Nephron progenitor cell (in vitro differentiated cells): ENCODE measurements at regions not wholly inside any gene's neighbourhood (a gene's known extent, or its start where the extent isn't known, plus 50 kb on each side); places are given as distances from the start of the nearest gene placed in this dataset.

Source experiments
- DNase-seq: peaks from one replicate; pipeline ENCODE4 v3.0.0; 2021
- H3K27ac Mint-ChIP-seq: 2 replicates; pipeline ENCODE4 v1.8.0; 2021; ENCODE audit warnings: mild to moderate bottlenecking, moderate library complexity, mixed read lengths
- H3K27me3 Mint-ChIP-seq: 2 replicates; pipeline ENCODE4 v1.8.0; 2021; ENCODE audit warnings: mild to moderate bottlenecking, low read depth, mixed read lengths; ENCODE audit not compliant: poor library complexity
- H3K36me3 Mint-ChIP-seq: 2 replicates; pipeline ENCODE4 v1.8.0; 2021; ENCODE audit warnings: low read depth, mixed read lengths
- H3K4me1 Mint-ChIP-seq: 2 replicates; pipeline ENCODE4 v1.8.0; 2021; ENCODE audit warnings: mixed read lengths
- H3K4me3 Mint-ChIP-seq: 2 replicates; pipeline ENCODE4 v1.8.0; 2021; ENCODE audit warnings: mild to moderate bottlenecking, moderate library complexity, mixed read lengths
- H3K9me3 Mint-ChIP-seq: 2 replicates; pipeline ENCODE4 v1.8.0; 2021; ENCODE audit warnings: mild to moderate bottlenecking, moderate library complexity, mixed read lengths
- TF ChIP-seq, protein P1 (sequence below): fragments of 200-600 bp; sonication (generic); IDR thresholded peaks from 2 replicates; pipeline ENCODE4 v1.5.0; 2021; ENCODE audit warnings: antibody characterized with exemption

DNA sequence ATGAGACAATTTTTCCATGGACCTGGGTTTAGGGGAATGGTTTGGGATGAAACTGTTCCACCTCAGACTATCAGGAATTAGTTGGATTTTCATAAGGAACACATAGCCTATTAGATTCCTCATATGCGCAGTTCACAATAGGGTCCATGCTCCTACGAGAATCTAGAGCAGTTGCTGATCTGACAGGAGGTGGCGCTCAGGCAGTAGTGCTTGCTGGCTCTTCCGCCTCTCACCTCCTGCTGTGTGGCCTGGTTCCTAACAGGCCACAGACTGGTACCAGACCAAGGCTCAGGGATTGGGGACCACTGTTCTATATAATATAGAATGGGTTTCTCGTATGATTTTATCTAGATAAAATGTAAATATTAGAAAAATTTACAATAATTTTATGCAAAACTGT, 338.7 kb downstream of the CPS1 start:
- H3K36me3 Mint-ChIP-seq: no peaks in the 10 kb centered on the region
- H3K27ac Mint-ChIP-seq: no peak overlapping the region

GRCh38 chr2:210899131-210899530, 342.7 kb downstream of the CPS1 start:
- no peak overlapping the region for H3K27ac Mint-ChIP-seq
- no peaks in the 10 kb centered on the region for H3K27me3 Mint-ChIP-seq
- TF ChIP-seq, protein P1, sequence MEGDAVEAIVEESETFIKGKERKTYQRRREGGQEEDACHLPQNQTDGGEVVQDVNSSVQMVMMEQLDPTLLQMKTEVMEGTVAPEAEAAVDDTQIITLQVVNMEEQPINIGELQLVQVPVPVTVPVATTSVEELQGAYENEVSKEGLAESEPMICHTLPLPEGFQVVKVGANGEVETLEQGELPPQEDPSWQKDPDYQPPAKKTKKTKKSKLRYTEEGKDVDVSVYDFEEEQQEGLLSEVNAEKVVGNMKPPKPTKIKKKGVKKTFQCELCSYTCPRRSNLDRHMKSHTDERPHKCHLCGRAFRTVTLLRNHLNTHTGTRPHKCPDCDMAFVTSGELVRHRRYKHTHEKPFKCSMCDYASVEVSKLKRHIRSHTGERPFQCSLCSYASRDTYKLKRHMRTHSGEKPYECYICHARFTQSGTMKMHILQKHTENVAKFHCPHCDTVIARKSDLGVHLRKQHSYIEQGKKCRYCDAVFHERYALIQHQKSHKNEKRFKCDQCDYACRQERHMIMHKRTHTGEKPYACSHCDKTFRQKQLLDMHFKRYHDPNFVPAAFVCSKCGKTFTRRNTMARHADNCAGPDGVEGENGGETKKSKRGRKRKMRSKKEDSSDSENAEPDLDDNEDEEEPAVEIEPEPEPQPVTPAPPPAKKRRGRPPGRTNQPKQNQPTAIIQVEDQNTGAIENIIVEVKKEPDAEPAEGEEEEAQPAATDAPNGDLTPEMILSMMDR: no peak
- DNase-seq: no peak
- H3K4me3 Mint-ChIP-seq: no peak overlapping the region
- H3K9me3 Mint-ChIP-seq: no peaks in the 10 kb centered on the region
- no peaks in the 10 kb centered on the region for H3K4me1 Mint-ChIP-seq
- H3K36me3 Mint-ChIP-seq: no peaks in the 10 kb centered on the region

More for the DNA sequence above, 338.7 kb downstream of the CPS1 start:
- peaks cover 7% of the 10 kb centered on the region for H3K9me3 Mint-ChIP-seq
- no peak overlapping the region for H3K4me3 Mint-ChIP-seq
- no peaks in the 10 kb centered on the region for H3K4me1 Mint-ChIP-seq
- TF ChIP-seq, protein P1: no peak
- peak; percentile 6 for DNase-seq
- H3K27me3 Mint-ChIP-seq: no peaks in the 10 kb centered on the region

DNA sequence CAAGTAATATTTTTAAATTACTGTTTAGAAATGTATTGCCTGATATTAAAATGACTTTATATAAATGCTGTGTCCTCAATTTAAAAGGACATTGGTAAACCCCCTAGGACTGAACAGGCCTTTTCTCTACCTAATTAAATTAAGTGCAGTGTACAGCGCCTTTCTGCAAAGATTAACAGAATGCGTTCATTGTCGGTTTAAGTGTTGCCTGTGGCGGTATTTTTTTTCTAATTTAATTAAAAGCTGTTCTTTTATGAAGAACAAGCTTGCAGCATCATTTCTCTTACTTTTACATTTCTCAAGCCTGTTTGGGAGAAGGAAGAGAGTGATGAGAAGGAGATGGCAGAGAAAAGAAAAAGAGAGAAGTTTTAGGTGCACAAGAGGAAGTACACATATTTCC, 344.9 kb downstream of the CPS1 start:
- H3K27me3 Mint-ChIP-seq: no peaks in the 10 kb centered on the region
- TF ChIP-seq, protein P1: no peak
- DNase-seq: no peak
- H3K9me3 Mint-ChIP-seq: no peaks in the 10 kb centered on the region
- H3K36me3 Mint-ChIP-seq: no peaks in the 10 kb centered on the region
- no peak overlapping the region for H3K27ac Mint-ChIP-seq
- no peaks in the 10 kb centered on the region for H3K4me1 Mint-ChIP-seq
- H3K4me3 Mint-ChIP-seq: no peak overlapping the region

DNA sequence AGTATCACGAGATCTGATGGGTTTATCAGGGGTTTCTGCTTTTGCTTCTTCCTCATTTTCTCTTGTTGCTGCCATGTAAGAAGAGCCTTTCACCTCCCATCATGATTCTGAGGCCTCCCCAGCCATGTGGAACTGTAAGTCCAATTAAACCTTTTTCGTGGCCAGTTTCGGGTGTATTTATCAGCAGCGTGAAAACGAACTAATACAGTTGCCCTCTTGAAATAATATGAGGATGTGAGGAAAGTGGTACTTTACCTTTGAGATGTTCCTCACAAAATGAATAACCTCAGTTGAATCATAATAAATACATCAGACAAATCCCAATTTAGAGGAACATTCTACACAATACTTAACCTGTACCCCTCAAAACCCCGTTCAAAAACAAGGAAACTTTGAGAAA, 356.4 kb downstream of the CPS1 start:
- Mint-ChIP-seq H3K9me3 (no peaks in the 10 kb centered on the region), H3K27me3 (no peaks in the 10 kb centered on the region), H3K4me1 (no peaks in the 10 kb centered on the region), H3K27ac (no peak overlapping the region), H3K36me3 (no peaks in the 10 kb centered on the region), H3K4me3 (no peak overlapping the region)
- TF ChIP-seq, protein P1: no peak
- no peak for DNase-seq

- no peaks in the 10 kb centered on the region for H3K9me3 Mint-ChIP-seq
- no peaks in the 10 kb centered on the region for H3K4me1 Mint-ChIP-seq
- no peaks in the 10 kb centered on the region for H3K27me3 Mint-ChIP-seq
- DNase-seq: no peak
- no peak overlapping the region for H3K4me3 Mint-ChIP-seq
- no peak overlapping the region for H3K27ac Mint-ChIP-seq
- TF ChIP-seq, protein P1: no peak
- H3K36me3 Mint-ChIP-seq: no peaks in the 10 kb centered on the region
These were observed 357.1 kb downstream of the CPS1 start for GRCh38 chr2:210913461-210913860.

DNA sequence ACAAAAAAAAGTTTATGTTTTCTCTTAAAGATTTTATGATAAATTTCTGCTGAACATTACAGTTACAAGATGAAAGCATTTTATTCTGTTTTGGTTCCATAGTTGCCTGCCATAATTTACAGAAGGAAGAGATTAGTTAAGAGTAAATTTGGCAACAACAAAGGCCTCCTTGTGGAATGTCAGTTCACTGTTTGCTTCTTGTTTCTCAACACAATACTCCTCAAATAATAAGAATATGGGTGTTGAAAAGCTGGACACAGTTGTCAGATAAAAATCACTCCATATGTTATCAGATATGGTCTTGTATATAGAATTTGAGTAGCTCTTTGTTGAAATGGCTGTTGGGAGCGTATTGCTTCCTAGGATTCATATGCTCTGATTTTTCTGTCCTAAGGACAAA, 359.5 kb downstream of the CPS1 start:
- TF ChIP-seq, protein P1: no peak
- no peak overlapping the region for H3K4me3 Mint-ChIP-seq
- H3K4me1 Mint-ChIP-seq: no peaks in the 10 kb centered on the region
- no peak for DNase-seq
- H3K36me3 Mint-ChIP-seq: no peaks in the 10 kb centered on the region
- no peaks in the 10 kb centered on the region for H3K9me3 Mint-ChIP-seq
- H3K27ac Mint-ChIP-seq: no peak overlapping the region
- no peaks in the 10 kb centered on the region for H3K27me3 Mint-ChIP-seq
